H9 (cell line): ENCODE measurements at regions not wholly inside any gene's neighbourhood (a gene's known extent, or its start where the extent isn't known, plus 50 kb on each side); places are given as distances from the start of the nearest gene placed in this dataset.

Experiments used
- DNase-seq: peaks from one replicate; pipeline ENCODE4 v3.0.0-alpha.2; 2017
- H2AFZ ChIP-seq: one replicate; pipeline ENCODE4 v1.6.1; 2013; ENCODE audit warnings: mild to moderate bottlenecking, low read length, control low read depth, moderate library complexity
- H2AK5ac ChIP-seq: 2 replicates; pipeline ENCODE4 v1.6.1; 2013; ENCODE audit warnings: low read length, control low read depth, mixed read lengths; ENCODE audit not compliant: insufficient read length
- H2BK120ac ChIP-seq: one replicate; pipeline ENCODE4 v1.6.1; 2013; ENCODE audit warnings: low read depth, mild to moderate bottlenecking, low read length, control low read depth, inconsistent platforms; ENCODE audit not compliant: poor library complexity, severe bottlenecking
- H2BK12ac ChIP-seq: 2 replicates; pipeline ENCODE4 v1.6.1; 2013; ENCODE audit warnings: low read length, control low read depth, mixed read lengths, low read depth; ENCODE audit not compliant: insufficient read length
- H2BK15ac ChIP-seq: 2 replicates; pipeline ENCODE4 v1.6.1; 2013; ENCODE audit warnings: low read depth, low read length, control low read depth
- H2BK20ac ChIP-seq: one replicate; pipeline ENCODE4 v1.6.1; 2013; ENCODE audit warnings: low read depth, mild to moderate bottlenecking, low read length, control low read depth, inconsistent platforms; ENCODE audit not compliant: poor library complexity, severe bottlenecking
- H2BK5ac ChIP-seq: 2 replicates; pipeline ENCODE4 v1.6.1; 2013; ENCODE audit warnings: low read length, control low read depth, mixed read lengths; ENCODE audit not compliant: insufficient read length
- H3K14ac ChIP-seq: 2 replicates; pipeline ENCODE4 v1.6.1; 2013; ENCODE audit warnings: low read length, control low read depth; ENCODE audit not compliant: insufficient read depth
- H3K18ac ChIP-seq: 2 replicates; pipeline ENCODE4 v1.6.1; 2013; ENCODE audit warnings: low read depth, mild to moderate bottlenecking, mixed read lengths, low read length, control low read depth; ENCODE audit not compliant: insufficient read length
- H3K23ac ChIP-seq: 2 replicates; pipeline ENCODE4 v1.6.1; 2013; ENCODE audit warnings: low read length, control low read depth, mixed read lengths, low read depth; ENCODE audit not compliant: insufficient read length
- H3K23me2 ChIP-seq: 2 replicates; pipeline ENCODE4 v1.6.1; 2013; ENCODE audit warnings: low read depth, mild to moderate bottlenecking, mixed read lengths, low read length, control low read depth; ENCODE audit not compliant: insufficient read length, poor library complexity, severe bottlenecking
- H3K27ac ChIP-seq: 2 replicates; pipeline ENCODE4 v1.5.1; 2013; ENCODE audit warnings: low read length, control low read depth, mixed read lengths, low read depth; ENCODE audit not compliant: insufficient read length
- H3K27me3 ChIP-seq: 2 replicates; pipeline ENCODE4 v1.6.1; 2013; ENCODE audit warnings: low read length, control low read depth, inconsistent platforms; ENCODE audit not compliant: insufficient read depth
- H3K4ac ChIP-seq: 2 replicates; pipeline ENCODE4 v1.6.1; 2013; ENCODE audit warnings: low read depth, mild to moderate bottlenecking, control low read depth, inconsistent platforms, low read length, moderate library complexity
- H3K4me1 ChIP-seq: 2 replicates; pipeline ENCODE4 v1.6.1; 2013; ENCODE audit warnings: low read length, control low read depth, inconsistent platforms; ENCODE audit not compliant: insufficient read depth
- H3K4me2 ChIP-seq: 2 replicates; pipeline ENCODE4 v1.6.1; 2013; ENCODE audit warnings: low read length, control low read depth, mixed read lengths; ENCODE audit not compliant: insufficient read length, insufficient read depth
- H3K56ac ChIP-seq: 2 replicates; pipeline ENCODE4 v1.6.1; 2013; ENCODE audit warnings: low read depth, mild to moderate bottlenecking, mixed read lengths, low read length, control low read depth; ENCODE audit not compliant: insufficient read length
- H3K79me1 ChIP-seq: 2 replicates; pipeline ENCODE4 v1.6.1; 2013; ENCODE audit warnings: low read depth, mild to moderate bottlenecking, moderate library complexity, low read length, control low read depth, inconsistent platforms; ENCODE audit not compliant: insufficient read depth, poor library complexity, severe bottlenecking
- H3K79me2 ChIP-seq: 2 replicates; pipeline ENCODE4 v1.6.1; 2013; ENCODE audit warnings: low read length, control low read depth, inconsistent platforms; ENCODE audit not compliant: insufficient read depth
- H3K9ac ChIP-seq: 2 replicates; pipeline ENCODE4 v1.6.1; 2013; ENCODE audit warnings: low read length, control low read depth, mixed read lengths; ENCODE audit not compliant: insufficient read length; ENCODE audit errors: extremely low read depth
- H3K9me3 ChIP-seq: one replicate; pipeline ENCODE4 v1.6.1; 2013; ENCODE audit warnings: low read depth, low read length, inconsistent platforms; ENCODE audit not compliant: control insufficient read depth
- H3T11ph ChIP-seq: one replicate; pipeline ENCODE4 v1.6.1; 2013; ENCODE audit warnings: mild to moderate bottlenecking, low read length, control low read depth, inconsistent platforms
- H4K20me1 ChIP-seq: one replicate; pipeline ENCODE4 v1.6.1; 2013; ENCODE audit not compliant: control insufficient read depth, insufficient read length, insufficient read depth
- H4K5ac ChIP-seq: 2 replicates; pipeline ENCODE4 v1.6.1; 2013; ENCODE audit warnings: low read depth, mild to moderate bottlenecking, mixed read lengths, low read length, control low read depth; ENCODE audit not compliant: insufficient read length
- H4K8ac ChIP-seq: replicated peaks from 2 replicates; pipeline ENCODE4 v1.6.1; 2013; ENCODE audit warnings: low read length, control low read depth, mixed read lengths, low read depth; ENCODE audit not compliant: insufficient read length
- H4K91ac ChIP-seq: 2 replicates; pipeline ENCODE4 v1.6.1; 2013; ENCODE audit warnings: low read depth, mild to moderate bottlenecking, moderate library complexity, mixed read lengths, low read length, control low read depth; ENCODE audit not compliant: insufficient read length
- H3K27ac Mint-ChIP-seq, 3 experiments: 2 replicates in 2 of 3; 3 replicates in 1 of 3; pipeline ENCODE4 v1.8.0; 2020 to 2021; ENCODE audit warnings: mixed read lengths in 3 of 3, mild to moderate bottlenecking in 1 of 3, moderate library complexity in 1 of 3
- H3K27me3 Mint-ChIP-seq: 2 replicates; pipeline ENCODE4 v1.8.0; 2021; ENCODE audit warnings: low read depth, mild to moderate bottlenecking, moderate library complexity, mixed read lengths
- H3K36me3 Mint-ChIP-seq, 3 experiments: 2 replicates in 2 of 3; 3 replicates in 1 of 3; pipeline ENCODE4 v1.8.0; 2020 to 2021; ENCODE audit warnings: low read depth in 3 of 3, mixed read lengths in 3 of 3; ENCODE audit not compliant: insufficient read depth in 1 of 3
- H3K4me1 Mint-ChIP-seq, 2 experiments: 2 replicates each; pipeline ENCODE4 v1.8.0; 2020; ENCODE audit warnings: mixed read lengths in 2 of 2
- H3K4me3 Mint-ChIP-seq, 2 experiments: 2 replicates in 1 of 2; 3 replicates in 1 of 2; pipeline ENCODE4 v1.8.0; 2020 to 2021; ENCODE audit warnings: mild to moderate bottlenecking in 2 of 2, mixed read lengths in 2 of 2, moderate library complexity in 1 of 2
- H3K9me3 Mint-ChIP-seq, 2 experiments: 2 replicates in 1 of 2; 3 replicates in 1 of 2; pipeline ENCODE4 v1.8.0; 2020; ENCODE audit warnings: mild to moderate bottlenecking in 2 of 2, mixed read lengths in 2 of 2, moderate library complexity in 1 of 2
- CTCF ChIP-seq: fragments of 200-600 bp; sonication (generic); conservative IDR thresholded peaks from 3 replicates; pipeline ENCODE4 v1.8.0; 2021; ENCODE audit warnings: antibody characterized with exemption, mild to moderate bottlenecking
- WGBS: extraction: QIAGEN DNeasy Blood & Tissue Kit; methylation state at CpG from one replicate; pipeline ENCODE4 v1.1.7; 2013; ENCODE audit warnings: missing lambda C conversion rate, low lambda C conversion rate, mixed read lengths; ENCODE audit not compliant: insufficient read length; ENCODE audit errors: extremely low coverage; 5-methylcytosine and 5-hydroxymethylcytosine counted together

GRCh38 chr6:105678516-105678915 lies 275.6 kb upstream of the PREP start:
- Histone ChIP-seq H3K4me2 (no peak overlapping the region), H2AFZ (no peak overlapping the region), H3K27ac (no peak overlapping the region), H3K18ac (no peak overlapping the region), H3K23me2 (no peaks in the 10 kb centered on the region), H2AK5ac (no peak overlapping the region), H2BK12ac (no peak overlapping the region), H3K9me3 (no peaks in the 10 kb centered on the region), H2BK15ac (no peak overlapping the region), H3K9ac (no peak overlapping the region), H4K91ac (no peak overlapping the region), H3K23ac (no peak overlapping the region), H3K79me2 (no peaks in the 10 kb centered on the region), H3T11ph (no peak overlapping the region), H3K79me1 (no peaks in the 10 kb centered on the region), H3K56ac (no peak overlapping the region), H4K8ac (no peak overlapping the region), H2BK20ac (no peak overlapping the region), H4K5ac (no peak overlapping the region), H4K20me1 (no peaks in the 10 kb centered on the region), H3K14ac (no peak overlapping the region), H3K4me1 (no peaks in the 10 kb centered on the region; the same call in 1 of the 2 replicates), H3K27me3 (no peaks in the 10 kb centered on the region), H2BK120ac (no peak overlapping the region), H3K4ac (no peak overlapping the region), H2BK5ac (no peak overlapping the region)
- no peak overlapping the region for H3K27ac Mint-ChIP-seq
- peaks cover 1 to 7% (median 2%) of the 10 kb centered on the region in 3 experiments; a peak in 4 of 7 replicates for H3K36me3 Mint-ChIP-seq
- no peak for DNase-seq
- H3K9me3 Mint-ChIP-seq, result peaks cover 5 to 10% of the 10 kb centered on the region in 2 experiments; a peak in 4 of 5 replicates
- no peak overlapping the region for H3K4me3 Mint-ChIP-seq
- no peaks in the 10 kb centered on the region for H3K4me1 Mint-ChIP-seq
- TF ChIP-seq CTCF, result no peak
- WGBS, result no CpG with 5 or more reads among the region's 1 CpG
- H3K27me3 Mint-ChIP-seq, result no peaks in the 10 kb centered on the region
